Stomach (tissue), 4 donors: ENCODE measurements at regions not wholly inside any gene's neighbourhood (a gene's known extent, or its start where the extent isn't known, plus 50 kb on each side); places are given as distances from the start of the nearest gene placed in this dataset.

Experiments used
- POLR2A ChIP-seq, 4 donors: fragments of 450-650 bp; IDR thresholded peaks; one replicate each; pipeline ENCODE4 v1.6.1; 2016; ENCODE audit warnings: antibody characterized with exemption in 4 of 4, control low read depth in 2 of 4, mild to moderate bottlenecking in 1 of 4, moderate library complexity in 1 of 4
- TF ChIP-seq, protein P1 (sequence below), 7 experiments: fragments of 450-650 bp in 4 of 7; fragments of 200-600 bp in 3 of 7; sonication (generic) in 3 of 7; IDR thresholded peaks; one replicate each; pipeline ENCODE4 v1.5.1; 2016 to 2019; ENCODE audit warnings: antibody characterized with exemption in 7 of 7, control low read depth in 2 of 7, mild to moderate bottlenecking in 1 of 7

DNA sequence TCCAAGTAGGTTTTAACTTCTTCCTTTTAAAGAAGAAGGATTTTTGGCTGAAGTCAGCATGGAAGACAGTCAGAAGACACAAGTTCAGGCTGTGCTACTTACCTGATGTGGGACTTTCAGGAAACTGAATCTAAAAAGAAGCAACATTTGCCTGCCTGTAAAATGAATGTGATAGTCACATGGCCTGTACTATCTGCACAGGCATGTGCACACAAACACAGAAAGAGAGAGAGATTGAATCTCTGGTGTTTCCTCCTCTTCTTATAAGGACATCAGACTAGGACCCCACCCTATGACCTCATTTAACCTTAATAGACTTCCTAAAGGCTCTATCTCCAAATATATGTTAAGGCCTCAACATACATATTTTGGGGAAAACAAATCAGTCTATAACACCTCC is 542.9 kb downstream of the PLPP3 start:
- TF ChIP-seq, protein P1, sequence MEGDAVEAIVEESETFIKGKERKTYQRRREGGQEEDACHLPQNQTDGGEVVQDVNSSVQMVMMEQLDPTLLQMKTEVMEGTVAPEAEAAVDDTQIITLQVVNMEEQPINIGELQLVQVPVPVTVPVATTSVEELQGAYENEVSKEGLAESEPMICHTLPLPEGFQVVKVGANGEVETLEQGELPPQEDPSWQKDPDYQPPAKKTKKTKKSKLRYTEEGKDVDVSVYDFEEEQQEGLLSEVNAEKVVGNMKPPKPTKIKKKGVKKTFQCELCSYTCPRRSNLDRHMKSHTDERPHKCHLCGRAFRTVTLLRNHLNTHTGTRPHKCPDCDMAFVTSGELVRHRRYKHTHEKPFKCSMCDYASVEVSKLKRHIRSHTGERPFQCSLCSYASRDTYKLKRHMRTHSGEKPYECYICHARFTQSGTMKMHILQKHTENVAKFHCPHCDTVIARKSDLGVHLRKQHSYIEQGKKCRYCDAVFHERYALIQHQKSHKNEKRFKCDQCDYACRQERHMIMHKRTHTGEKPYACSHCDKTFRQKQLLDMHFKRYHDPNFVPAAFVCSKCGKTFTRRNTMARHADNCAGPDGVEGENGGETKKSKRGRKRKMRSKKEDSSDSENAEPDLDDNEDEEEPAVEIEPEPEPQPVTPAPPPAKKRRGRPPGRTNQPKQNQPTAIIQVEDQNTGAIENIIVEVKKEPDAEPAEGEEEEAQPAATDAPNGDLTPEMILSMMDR (IDR thresholded peaks at IDR 0.05), result no peak
- no peak for TF ChIP-seq POLR2A (IDR thresholded peaks at IDR 0.05)
